ENCODE measurements at regions not wholly inside any gene's neighbourhood (a gene's known extent, or its start where the extent isn't known, plus 50 kb on each side); places are given as distances from the start of the nearest gene placed in this dataset.

DNA sequence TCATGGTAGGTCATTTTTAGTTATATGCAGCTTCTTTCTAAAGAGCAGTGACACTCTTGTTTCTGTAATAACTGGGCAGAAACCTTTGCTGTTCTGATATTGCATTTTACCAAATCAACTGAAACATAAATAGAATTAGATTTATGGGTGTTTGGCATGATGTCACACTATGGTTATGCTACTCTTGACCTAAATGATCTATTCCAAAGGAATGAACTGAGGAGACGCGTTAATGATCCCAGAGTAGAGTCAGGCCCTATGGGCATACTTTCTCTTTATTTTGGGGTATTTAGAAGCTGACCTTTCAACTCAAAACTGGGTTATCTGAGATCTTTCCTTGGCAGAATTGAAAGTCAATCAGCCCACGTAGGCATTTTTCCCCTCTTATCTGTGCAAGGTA is 146.8 kb upstream of the ADAMTSL1 start:
- no peak for TF ChIP-seq POLR2A (IDR thresholded peaks at IDR 0.05; ENCODE audit: low read depth, low read length)
- no peak for TF ChIP-seq POLR2AphosphoS5 (IDR thresholded peaks at IDR 0.05; ENCODE audit: low read depth, low read length)
- no peak for TF ChIP-seq SPI1 (IDR thresholded peaks at IDR 0.05; ENCODE audit: low read depth, low read length)
- no peak for TF ChIP-seq TAF1 (IDR thresholded peaks at IDR 0.05; ENCODE audit: low read depth, low read length)
- no peak for TF ChIP-seq POU2F2 (IDR thresholded peaks at IDR 0.05; ENCODE audit: low read depth, low read length)
- no peak for TF ChIP-seq PAX5 (IDR thresholded peaks at IDR 0.05; ENCODE audit: insufficient read depth, low read length, severe bottlenecking)
